OCI-LY1 (cell line): ENCODE measurements at regions not wholly inside any gene's neighbourhood (a gene's known extent, or its start where the extent isn't known, plus 50 kb on each side); places are given as distances from the start of the nearest gene placed in this dataset.
A peak's percentile ranks its signal among the peaks of the same experiment; 100 is the strongest.

Source experiments
- CTCF ChIP-seq: fragments of 200-600 bp; sonication (generic), shearing (Covaris generic); IDR thresholded peaks from 2 replicates; pipeline ENCODE4 v1.5.1; 2017; ENCODE audit warnings: mild to moderate bottlenecking, antibody characterized with exemption, low read length, moderate library complexity, mixed read lengths
- EZH2 ChIP-seq: fragments of 200-600 bp; sonication (generic), shearing (Covaris generic); IDR thresholded peaks from 2 replicates; pipeline ENCODE4 v1.8.0; 2017; ENCODE audit warnings: borderline replicate concordance, mixed run types, mild to moderate bottlenecking, antibody characterized with exemption, low read length, moderate library complexity, mixed read lengths

DNA sequence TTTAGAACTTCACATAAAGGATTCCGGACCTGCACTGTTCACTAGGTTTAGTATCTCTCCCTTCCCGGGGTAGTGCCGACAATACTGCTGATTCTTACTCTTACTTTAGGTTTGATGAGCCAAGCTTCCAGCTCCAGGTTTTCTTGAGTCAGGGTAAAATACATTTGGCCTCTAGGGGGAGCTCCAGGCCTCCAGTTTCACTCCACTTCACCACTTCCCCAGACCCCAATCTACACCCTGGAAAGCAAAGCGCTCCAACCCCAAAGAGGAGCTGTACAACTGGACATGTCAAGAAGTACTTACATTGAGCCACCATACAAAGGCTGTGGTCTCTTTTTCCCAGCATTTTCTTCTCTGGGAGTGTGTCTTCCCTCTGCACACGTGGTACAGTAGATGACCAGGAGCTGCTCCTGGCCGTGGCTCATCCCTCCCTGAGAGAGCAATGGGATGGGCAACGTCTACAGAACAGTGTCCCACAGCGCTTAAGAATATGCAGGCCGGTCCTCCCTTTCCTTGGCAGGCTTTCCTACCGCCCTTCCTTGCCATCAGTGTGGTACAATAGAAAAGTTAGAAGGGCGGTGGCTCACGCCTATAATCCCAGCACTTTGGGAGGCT is 93.9 kb upstream of the CCDC80 start:
- TF ChIP-seq CTCF (peak; percentile 77), EZH2 (no peak)
